HG02973 (cell line): ENCODE measurements at regions not wholly inside any gene's neighbourhood (a gene's known extent, or its start where the extent isn't known, plus 50 kb on each side); places are given as distances from the start of the nearest gene placed in this dataset.

Experiments used
- ATAC-seq: cut with Tn5 transposase; IDR thresholded peaks from one replicate; pipeline ENCODE4 v1.9.1; 2021; ENCODE audit warnings: moderate library complexity; ENCODE audit not compliant: unreplicated experiment

GRCh38 chr12:107488666-107489065 is 196.9 kb upstream of the PWP1 start:
- ATAC-seq = no peak

- peak; percentile 58 for ATAC-seq
These were observed 195.6 kb upstream of the PWP1 start for GRCh38 chr12:107490010-107490409.

GRCh38 chr12:107491856-107492255 is 193.7 kb upstream of the PWP1 start:
- ATAC-seq = no peak

GRCh38 chr12:107492393-107493134 is 193.0 kb upstream of the PWP1 start:
- no peak for ATAC-seq

GRCh38 chr12:107493135-107493494 is 192.5 kb upstream of the PWP1 start:
- no peak for ATAC-seq

GRCh38 chr12:107493666-107494065 is 191.9 kb upstream of the PWP1 start:
- ATAC-seq = no peak

GRCh38 chr12:107494331-107494730 is 191.3 kb upstream of the PWP1 start:
- ATAC-seq = no peak

- ATAC-seq = no peak
These were observed 190.0 kb upstream of the PWP1 start for GRCh38 chr12:107495604-107496003.

GRCh38 chr12:107497231-107497630 is 188.4 kb upstream of the PWP1 start:
- no peak for ATAC-seq

- ATAC-seq = no peak
These were observed 185.3 kb upstream of the PWP1 start for GRCh38 chr12:107500307-107500706.

GRCh38 chr12:107501681-107502080 is 183.9 kb upstream of the PWP1 start:
- no peak for ATAC-seq

- ATAC-seq = no peak
These were observed 182.3 kb upstream of the PWP1 start for GRCh38 chr12:107503129-107503855.

- ATAC-seq = no peak
These were observed 181.4 kb upstream of the PWP1 start for GRCh38 chr12:107503887-107504885.

GRCh38 chr12:107509421-107509820 is 176.2 kb upstream of the PWP1 start:
- ATAC-seq = no peak

GRCh38 chr12:107510211-107510610 is 175.4 kb upstream of the PWP1 start:
- no peak for ATAC-seq

- no peak for ATAC-seq
These were observed 174.3 kb upstream of the PWP1 start for GRCh38 chr12:107511292-107511691.

GRCh38 chr12:107512391-107512790 is 173.2 kb upstream of the PWP1 start:
- ATAC-seq = no peak

- no peak for ATAC-seq
These were observed 172.4 kb upstream of the PWP1 start for GRCh38 chr12:107513184-107513583.

GRCh38 chr12:107513636-107514400 is 171.8 kb upstream of the PWP1 start:
- ATAC-seq = no peak

- ATAC-seq = peak; percentile 13
These were observed 170.6 kb upstream of the PWP1 start for GRCh38 chr12:107514887-107515445.
